GM12878 (cell line): ENCODE measurements at regions not wholly inside any gene's neighbourhood (a gene's known extent, or its start where the extent isn't known, plus 50 kb on each side); places are given as distances from the start of the nearest gene placed in this dataset.

Experiments used
- ATAC-seq: fragments of 200-7000 bp; cut with Tn5 transposase; 3 replicates; pipeline ENCODE4 v1.9.1; 2020; ENCODE audit warnings: mild to moderate bottlenecking, moderate library complexity
- BruUV-seq: library from RNA; stranded (reverse); fragments of 400-500 nt; replicated peaks from 2 replicates; lab custom pipeline; 2021; lab: Mats Ljungman, UMichigan
- CTCF ChIA-PET: fragments of 300-600 bp; sonication (Branson Sonifier 250); formaldehyde crosslinking; extraction: SDS; loops from one replicate; lab custom pipeline; 2021; ENCODE audit warnings: inconsistent platforms; lab: Yijun Ruan, JAX
- POLR2A ChIA-PET: fragments of 350-600 bp; formaldehyde crosslinking; extraction: SDS; loops from one replicate; lab custom pipeline; 2021; ENCODE audit warnings: inconsistent platforms; lab: Charles Lee
- RAD21 ChIA-PET: fragments of 300-600 bp; sonication (Branson Sonifier 250); formaldehyde crosslinking; loops from one replicate; lab custom pipeline; 2023; ENCODE audit warnings: antibody characterized with exemption; ENCODE audit not compliant: unreplicated experiment; lab: Charles Lee
- SMC1A ChIA-PET: fragments of 300-600 bp; sonication (Branson Sonifier 250); formaldehyde crosslinking; loops from one replicate; lab custom pipeline; 2023; ENCODE audit not compliant: unreplicated experiment, uncharacterized antibody; lab: Charles Lee
- DNase-seq: peaks from one replicate; pipeline ENCODE4 v3.0.0-alpha.2; 2011; ENCODE audit warnings: low read depth, low spot score
- FAIRE-seq: peaks from 3 replicates; lab custom pipeline; 2011; peaks lifted over from hg19 to GRCh38; lab: Jason Lieb, UNC
- H2AFZ ChIP-seq: 2 replicates; pipeline ENCODE4 v1.6.0; 2011; ENCODE audit warnings: low read depth, low read length, control low read depth; ENCODE audit not compliant: control insufficient read depth
- H3K27ac ChIP-seq: 2 replicates; pipeline ENCODE4 v1.5.1; 2011; ENCODE audit warnings: control low read depth; ENCODE audit not compliant: control insufficient read depth, insufficient read depth
- H3K27me3 ChIP-seq, 2 experiments: replicated peaks in 1 of 2; 2 replicates each; pipeline versions ENCODE4 v1.6.0 to v1.6.1; 2011; ENCODE audit warnings: low read length in 1 of 2; ENCODE audit not compliant: control insufficient read depth in 2 of 2, insufficient read depth in 2 of 2
- H3K36me3 ChIP-seq, 2 experiments: 2 replicates each; pipeline ENCODE4 v1.5.1; 2011; ENCODE audit warnings: low read length in 1 of 2; ENCODE audit not compliant: control insufficient read depth in 2 of 2, insufficient read depth in 2 of 2
- H3K4me1 ChIP-seq: 2 replicates; pipeline ENCODE4 v1.6.1; 2011; ENCODE audit warnings: mild to moderate bottlenecking, low read length, moderate library complexity, mixed read lengths; ENCODE audit not compliant: control insufficient read depth, insufficient read depth
- H3K4me2 ChIP-seq: 2 replicates; pipeline ENCODE4 v1.6.0; 2011; ENCODE audit warnings: control low read depth; ENCODE audit not compliant: control insufficient read depth, insufficient read depth
- H3K4me3 ChIP-seq: fragments of 200-600 bp; sonication (generic); 2 replicates; pipeline ENCODE4 v1.5.1; 2016
- H3K79me2 ChIP-seq: 2 replicates; pipeline ENCODE4 v1.6.0; 2011; ENCODE audit warnings: low read length; ENCODE audit not compliant: control insufficient read depth, insufficient read depth
- H3K9ac ChIP-seq: 2 replicates; pipeline ENCODE4 v1.8.0; 2011; ENCODE audit warnings: low read length, control low read depth, mixed read lengths; ENCODE audit not compliant: control insufficient read depth, insufficient read depth
- H3K9me3 ChIP-seq: replicated peaks from 3 replicates; pipeline ENCODE4 v1.5.1; 2011; ENCODE audit warnings: mild to moderate bottlenecking, low read length; ENCODE audit not compliant: control insufficient read depth, insufficient read depth
- H4K20me1 ChIP-seq: 2 replicates; pipeline ENCODE4 v1.6.0; 2011; ENCODE audit not compliant: control insufficient read depth, insufficient read depth
- ASH2L ChIP-seq: fragments of 300-600, 200-600 bp; sonication (generic); IDR thresholded peaks from 2 replicates; pipeline ENCODE4 v1.6.1; 2017; ENCODE audit warnings: low read depth, mild to moderate bottlenecking, borderline replicate concordance
- EP300 ChIP-seq, 2 experiments: fragments of 150-350 bp in 1 of 2; IDR thresholded peaks; 2 replicates each; pipeline ENCODE4 v1.6.1; 2011 to 2012; ENCODE audit warnings: low read depth in 2 of 2, low read length in 2 of 2, borderline replicate concordance in 1 of 2, improper control_type of control experiment in 1 of 2, inconsistent platforms in 1 of 2; ENCODE audit not compliant: control insufficient read depth in 1 of 2
- HDAC2 ChIP-seq: fragments of 200-600 bp; sonication (generic); IDR thresholded peaks from 2 replicates; pipeline ENCODE4 v1.6.1; 2017
- HDGF ChIP-seq: fragments of 450-650 bp; IDR thresholded peaks from 2 replicates; pipeline ENCODE4 v1.6.1; 2016; ENCODE audit warnings: antibody characterized with exemption
- MXI1 ChIP-seq: fragments of 150-350 bp; IDR thresholded peaks from 2 replicates; pipeline ENCODE4 v1.6.1; 2011; ENCODE audit warnings: low read depth, mild to moderate bottlenecking, inconsistent platforms, low read length, improper control_type of control experiment
- NR2C1 ChIP-seq: fragments of 450-650 bp; IDR thresholded peaks from 2 replicates; pipeline ENCODE4 v1.6.1; 2017; ENCODE audit warnings: antibody characterized with exemption, mild to moderate bottlenecking, moderate library complexity
- SIN3A ChIP-seq: IDR thresholded peaks from 2 replicates; pipeline ENCODE4 v1.6.1; 2012; ENCODE audit warnings: low read depth, low read length, improper control_type of control experiment
- SIX5 ChIP-seq: IDR thresholded peaks from 2 replicates; pipeline ENCODE4 v1.6.1; 2011; ENCODE audit warnings: mild to moderate bottlenecking, low read depth, low read length, moderate library complexity; ENCODE audit not compliant: severe bottlenecking
- WGBS: methylation state at CpG from one replicate; pipeline ENCODE4 v1.1.6; 2016; ENCODE audit warnings: low lambda C conversion rate; ENCODE audit not compliant: insufficient replicate concordance, insufficient coverage; ENCODE audit errors: missing lambda C conversion rate; 5-methylcytosine and 5-hydroxymethylcytosine counted together
- in situ Hi-C: fragments of 300-500 bp; cut with MboI; formaldehyde crosslinking; loops from 9 replicates; pipeline ENCODE4 v1.14.3; 2018; ENCODE audit warnings: mixed read lengths
- intact Hi-C: fragments of 100-400 bp; cut with micrococcal nuclease; formaldehyde crosslinking; loops from one replicate; pipeline ENCODE4 v1.14.2; 2022; ENCODE audit not compliant: unreplicated experiment
- TF ChIP-seq, protein P1 (sequence below): IDR thresholded peaks from 2 replicates; pipeline ENCODE4 v1.6.1; 2011; ENCODE audit warnings: borderline replicate concordance, low read depth, mild to moderate bottlenecking, moderate library complexity, low read length; ENCODE audit not compliant: insufficient read depth, poor library complexity, severe bottlenecking
- TF ChIP-seq, protein P2 (sequence below): fragments of 450-650 bp; IDR thresholded peaks from 2 replicates; pipeline ENCODE4 v1.6.1; 2017; ENCODE audit warnings: borderline replicate concordance
- TF ChIP-seq, protein P3 (sequence below): fragments of 450-650 bp; IDR thresholded peaks from 2 replicates; pipeline ENCODE4 v1.6.1; 2016; ENCODE audit warnings: mild to moderate bottlenecking, moderate library complexity, borderline replicate concordance
- TF ChIP-seq, protein P4 (sequence below): fragments of 450-650 bp; conservative IDR thresholded peaks from 2 replicates; pipeline ENCODE4 v1.6.1; 2017; ENCODE audit warnings: mild to moderate bottlenecking, moderate library complexity

DNA sequence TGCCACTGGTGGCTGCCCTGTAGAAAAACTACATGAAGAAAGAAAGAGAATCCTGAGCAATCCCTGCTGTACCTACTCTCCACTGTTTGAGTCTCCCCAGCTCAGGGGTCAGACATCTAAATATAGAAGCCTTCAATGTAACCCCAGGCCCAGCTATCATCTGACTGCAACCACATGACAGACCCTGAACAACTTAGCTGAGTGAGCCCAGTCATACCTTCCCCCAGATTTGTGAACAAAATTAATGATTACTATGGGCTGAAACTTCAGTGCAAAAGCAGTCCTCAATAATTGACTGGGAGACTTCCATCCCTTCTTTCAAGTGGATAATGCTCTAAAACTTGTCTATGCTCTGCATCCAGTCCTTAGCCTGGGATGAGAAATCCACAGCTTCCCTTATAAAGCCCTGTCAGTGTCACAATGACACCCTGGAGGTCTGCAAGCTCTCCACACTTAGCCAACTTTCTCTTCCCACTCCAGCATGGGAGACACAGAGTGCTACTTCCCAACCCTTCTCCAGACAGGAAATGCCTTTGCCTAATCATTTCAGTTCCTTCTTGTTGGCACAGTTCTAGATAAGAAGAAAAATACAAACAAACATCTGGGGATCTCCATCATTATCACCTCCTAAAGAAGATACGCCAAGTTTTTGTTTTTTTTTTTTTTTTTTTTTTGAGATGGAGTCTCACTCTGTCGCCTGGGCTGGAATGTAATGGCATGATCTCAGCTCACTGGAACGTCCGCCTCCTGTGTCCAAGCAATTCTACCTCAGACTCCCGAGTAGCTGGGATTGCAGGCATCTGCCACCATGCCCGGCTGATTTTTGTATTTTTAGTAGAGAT is 198.5 kb upstream of the GADL1 start:
- 66% methylated on average over 5 of the region's 6 CpGs for WGBS
- POLR2A ChIA-PET = interaction anchor here (0.6 to 0.7 kb wide), 3 partner anchors 223 to 1440 kb away, joined by 3 to 5 read pairs (median 4); no protein-coding TSS in a partner anchor
- no peak overlapping the region for H3K9ac ChIP-seq
- FAIRE-seq (no peak), ATAC-seq (no peak; the same call in 2 of the 3 replicates), DNase-seq (no peak)
- no peaks in the 10 kb centered on the region for H3K36me3 ChIP-seq
- no peak overlapping the region for H3K27ac ChIP-seq
- TF ChIP-seq HDGF (no peak), SIN3A (no peak), MXI1 (no peak), EP300 (IDR thresholded peaks at IDR 0.05; ENCODE audit: borderline replicate concordance in 1 of 2, control insufficient read depth in 1 of 2, low read depth in 2 of 2, low read length in 2 of 2) (no peak), ASH2L (no peak), SIX5 (no peak), NR2C1 (no peak), HDAC2 (no peak)
- TF ChIP-seq, protein P1, sequence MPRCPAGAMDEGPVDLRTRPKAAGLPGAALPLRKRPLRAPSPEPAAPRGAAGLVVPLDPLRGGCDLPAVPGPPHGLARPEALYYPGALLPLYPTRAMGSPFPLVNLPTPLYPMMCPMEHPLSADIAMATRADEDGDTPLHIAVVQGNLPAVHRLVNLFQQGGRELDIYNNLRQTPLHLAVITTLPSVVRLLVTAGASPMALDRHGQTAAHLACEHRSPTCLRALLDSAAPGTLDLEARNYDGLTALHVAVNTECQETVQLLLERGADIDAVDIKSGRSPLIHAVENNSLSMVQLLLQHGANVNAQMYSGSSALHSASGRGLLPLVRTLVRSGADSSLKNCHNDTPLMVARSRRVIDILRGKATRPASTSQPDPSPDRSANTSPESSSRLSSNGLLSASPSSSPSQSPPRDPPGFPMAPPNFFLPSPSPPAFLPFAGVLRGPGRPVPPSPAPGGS = no peak
- TF ChIP-seq, protein P2, sequence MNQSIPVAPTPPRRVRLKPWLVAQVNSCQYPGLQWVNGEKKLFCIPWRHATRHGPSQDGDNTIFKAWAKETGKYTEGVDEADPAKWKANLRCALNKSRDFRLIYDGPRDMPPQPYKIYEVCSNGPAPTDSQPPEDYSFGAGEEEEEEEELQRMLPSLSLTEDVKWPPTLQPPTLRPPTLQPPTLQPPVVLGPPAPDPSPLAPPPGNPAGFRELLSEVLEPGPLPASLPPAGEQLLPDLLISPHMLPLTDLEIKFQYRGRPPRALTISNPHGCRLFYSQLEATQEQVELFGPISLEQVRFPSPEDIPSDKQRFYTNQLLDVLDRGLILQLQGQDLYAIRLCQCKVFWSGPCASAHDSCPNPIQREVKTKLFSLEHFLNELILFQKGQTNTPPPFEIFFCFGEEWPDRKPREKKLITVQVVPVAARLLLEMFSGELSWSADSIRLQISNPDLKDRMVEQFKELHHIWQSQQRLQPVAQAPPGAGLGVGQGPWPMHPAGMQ = no peak
- TF ChIP-seq, protein P3, sequence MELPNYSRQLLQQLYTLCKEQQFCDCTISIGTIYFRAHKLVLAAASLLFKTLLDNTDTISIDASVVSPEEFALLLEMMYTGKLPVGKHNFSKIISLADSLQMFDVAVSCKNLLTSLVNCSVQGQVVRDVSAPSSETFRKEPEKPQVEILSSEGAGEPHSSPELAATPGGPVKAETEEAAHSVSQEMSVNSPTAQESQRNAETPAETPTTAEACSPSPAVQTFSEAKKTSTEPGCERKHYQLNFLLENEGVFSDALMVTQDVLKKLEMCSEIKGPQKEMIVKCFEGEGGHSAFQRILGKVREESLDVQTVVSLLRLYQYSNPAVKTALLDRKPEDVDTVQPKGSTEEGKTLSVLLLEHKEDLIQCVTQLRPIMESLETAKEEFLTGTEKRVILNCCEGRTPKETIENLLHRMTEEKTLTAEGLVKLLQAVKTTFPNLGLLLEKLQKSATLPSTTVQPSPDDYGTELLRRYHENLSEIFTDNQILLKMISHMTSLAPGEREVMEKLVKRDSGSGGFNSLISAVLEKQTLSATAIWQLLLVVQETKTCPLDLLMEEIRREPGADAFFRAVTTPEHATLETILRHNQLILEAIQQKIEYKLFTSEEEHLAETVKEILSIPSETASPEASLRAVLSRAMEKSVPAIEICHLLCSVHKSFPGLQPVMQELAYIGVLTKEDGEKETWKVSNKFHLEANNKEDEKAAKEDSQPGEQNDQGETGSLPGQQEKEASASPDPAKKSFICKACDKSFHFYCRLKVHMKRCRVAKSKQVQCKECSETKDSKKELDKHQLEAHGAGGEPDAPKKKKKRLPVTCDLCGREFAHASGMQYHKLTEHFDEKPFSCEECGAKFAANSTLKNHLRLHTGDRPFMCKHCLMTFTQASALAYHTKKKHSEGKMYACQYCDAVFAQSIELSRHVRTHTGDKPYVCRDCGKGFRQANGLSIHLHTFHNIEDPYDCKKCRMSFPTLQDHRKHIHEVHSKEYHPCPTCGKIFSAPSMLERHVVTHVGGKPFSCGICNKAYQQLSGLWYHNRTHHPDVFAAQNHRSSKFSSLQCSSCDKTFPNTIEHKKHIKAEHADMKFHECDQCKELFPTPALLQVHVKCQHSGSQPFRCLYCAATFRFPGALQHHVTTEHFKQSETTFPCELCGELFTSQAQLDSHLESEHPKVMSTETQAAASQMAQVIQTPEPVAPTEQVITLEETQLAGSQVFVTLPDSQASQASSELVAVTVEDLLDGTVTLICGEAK = no peak
- TF ChIP-seq, protein P4, sequence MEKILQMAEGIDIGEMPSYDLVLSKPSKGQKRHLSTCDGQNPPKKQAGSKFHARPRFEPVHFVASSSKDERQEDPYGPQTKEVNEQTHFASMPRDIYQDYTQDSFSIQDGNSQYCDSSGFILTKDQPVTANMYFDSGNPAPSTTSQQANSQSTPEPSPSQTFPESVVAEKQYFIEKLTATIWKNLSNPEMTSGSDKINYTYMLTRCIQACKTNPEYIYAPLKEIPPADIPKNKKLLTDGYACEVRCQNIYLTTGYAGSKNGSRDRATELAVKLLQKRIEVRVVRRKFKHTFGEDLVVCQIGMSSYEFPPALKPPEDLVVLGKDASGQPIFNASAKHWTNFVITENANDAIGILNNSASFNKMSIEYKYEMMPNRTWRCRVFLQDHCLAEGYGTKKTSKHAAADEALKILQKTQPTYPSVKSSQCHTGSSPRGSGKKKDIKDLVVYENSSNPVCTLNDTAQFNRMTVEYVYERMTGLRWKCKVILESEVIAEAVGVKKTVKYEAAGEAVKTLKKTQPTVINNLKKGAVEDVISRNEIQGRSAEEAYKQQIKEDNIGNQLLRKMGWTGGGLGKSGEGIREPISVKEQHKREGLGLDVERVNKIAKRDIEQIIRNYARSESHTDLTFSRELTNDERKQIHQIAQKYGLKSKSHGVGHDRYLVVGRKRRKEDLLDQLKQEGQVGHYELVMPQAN = no peak
- SMC1A ChIA-PET = no interaction called here
- intact Hi-C loops = no loop called here
- no TSS peak for BruUV-seq
- H3K9me3 ChIP-seq = no peaks in the 10 kb centered on the region; the same call in 2 of the 3 replicates
- CTCF ChIA-PET = interaction anchor here (1.6 kb wide), 1 partner anchor 111 kb away, joined by 4 read pairs; no protein-coding TSS in a partner anchor
- 0 out of 2 replicates have a peak, but pooled peaks cover 7% of the 10 kb centered on the region for H3K4me1 ChIP-seq
- H3K79me2 ChIP-seq = no peaks in the 10 kb centered on the region
- no peaks in the 10 kb centered on the region for H4K20me1 ChIP-seq
- H3K27me3 ChIP-seq = no peaks in the 10 kb centered on the region
- in situ Hi-C loops = no loop called here
- H2AFZ ChIP-seq = no peak overlapping the region
- H3K4me2 ChIP-seq = no peak overlapping the region
- RAD21 ChIA-PET = no interaction called here
- no peak overlapping the region for H3K4me3 ChIP-seq
